Panc1 (cell line): ENCODE measurements at regions not wholly inside any gene's neighbourhood (a gene's known extent, or its start where the extent isn't known, plus 50 kb on each side); places are given as distances from the start of the nearest gene placed in this dataset.

ENCODE experiments used
- POLR2AphosphoS5 ChIP-seq: IDR thresholded peaks from 2 replicates; pipeline ENCODE4 v1.6.1; 2012; ENCODE audit warnings: mild to moderate bottlenecking, low read depth, low read length, moderate library complexity
- TF ChIP-seq, protein P1 (sequence below): fragments of 450-650 bp; IDR thresholded peaks from 2 replicates; pipeline ENCODE4 v1.5.1; 2017; ENCODE audit warnings: mild to moderate bottlenecking
- TF ChIP-seq, protein P2 (sequence below), 2 experiments: IDR thresholded peaks; 2 replicates each; pipeline ENCODE4 v1.6.1; 2011 to 2012; ENCODE audit warnings: low read depth in 2 of 2, control low read depth in 1 of 2, low read length in 1 of 2, mild to moderate bottlenecking in 1 of 2, moderate library complexity in 1 of 2; ENCODE audit not compliant: insufficient read depth in 1 of 2

DNA sequence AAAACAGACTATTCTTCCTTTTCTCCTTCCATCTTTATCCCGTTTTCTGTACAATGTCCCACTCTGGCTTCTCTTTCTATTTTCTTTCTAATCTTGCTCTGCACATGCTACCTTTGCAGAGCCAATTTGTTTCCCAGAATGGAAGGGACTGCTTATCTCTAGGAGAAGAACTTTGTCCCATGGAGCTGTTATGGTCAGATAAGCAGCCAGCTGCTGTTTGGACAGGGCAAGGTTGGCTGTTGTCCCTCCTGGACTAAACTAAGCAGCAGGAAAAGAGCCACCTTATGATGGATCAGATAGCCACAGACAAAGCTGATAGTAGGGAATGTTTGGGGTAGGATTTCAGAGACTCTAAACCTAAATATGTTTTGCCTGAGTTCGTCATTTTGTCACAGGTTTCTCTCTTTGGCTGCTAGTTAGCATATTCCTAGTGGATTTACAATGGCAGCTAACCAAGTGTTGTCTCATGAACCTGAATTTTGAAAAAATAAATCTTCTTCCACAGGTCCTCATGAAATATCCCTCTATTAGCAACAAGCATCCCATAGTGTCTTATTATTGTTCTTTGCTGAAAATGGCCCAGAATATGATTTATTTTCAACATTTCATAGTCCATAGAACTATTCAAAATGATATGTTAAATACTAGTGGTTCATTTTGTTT lies 262.8 kb downstream of the SLC16A7 start:
- TF ChIP-seq, protein P1, sequence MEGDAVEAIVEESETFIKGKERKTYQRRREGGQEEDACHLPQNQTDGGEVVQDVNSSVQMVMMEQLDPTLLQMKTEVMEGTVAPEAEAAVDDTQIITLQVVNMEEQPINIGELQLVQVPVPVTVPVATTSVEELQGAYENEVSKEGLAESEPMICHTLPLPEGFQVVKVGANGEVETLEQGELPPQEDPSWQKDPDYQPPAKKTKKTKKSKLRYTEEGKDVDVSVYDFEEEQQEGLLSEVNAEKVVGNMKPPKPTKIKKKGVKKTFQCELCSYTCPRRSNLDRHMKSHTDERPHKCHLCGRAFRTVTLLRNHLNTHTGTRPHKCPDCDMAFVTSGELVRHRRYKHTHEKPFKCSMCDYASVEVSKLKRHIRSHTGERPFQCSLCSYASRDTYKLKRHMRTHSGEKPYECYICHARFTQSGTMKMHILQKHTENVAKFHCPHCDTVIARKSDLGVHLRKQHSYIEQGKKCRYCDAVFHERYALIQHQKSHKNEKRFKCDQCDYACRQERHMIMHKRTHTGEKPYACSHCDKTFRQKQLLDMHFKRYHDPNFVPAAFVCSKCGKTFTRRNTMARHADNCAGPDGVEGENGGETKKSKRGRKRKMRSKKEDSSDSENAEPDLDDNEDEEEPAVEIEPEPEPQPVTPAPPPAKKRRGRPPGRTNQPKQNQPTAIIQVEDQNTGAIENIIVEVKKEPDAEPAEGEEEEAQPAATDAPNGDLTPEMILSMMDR = no peak
- TF ChIP-seq, protein P2, sequence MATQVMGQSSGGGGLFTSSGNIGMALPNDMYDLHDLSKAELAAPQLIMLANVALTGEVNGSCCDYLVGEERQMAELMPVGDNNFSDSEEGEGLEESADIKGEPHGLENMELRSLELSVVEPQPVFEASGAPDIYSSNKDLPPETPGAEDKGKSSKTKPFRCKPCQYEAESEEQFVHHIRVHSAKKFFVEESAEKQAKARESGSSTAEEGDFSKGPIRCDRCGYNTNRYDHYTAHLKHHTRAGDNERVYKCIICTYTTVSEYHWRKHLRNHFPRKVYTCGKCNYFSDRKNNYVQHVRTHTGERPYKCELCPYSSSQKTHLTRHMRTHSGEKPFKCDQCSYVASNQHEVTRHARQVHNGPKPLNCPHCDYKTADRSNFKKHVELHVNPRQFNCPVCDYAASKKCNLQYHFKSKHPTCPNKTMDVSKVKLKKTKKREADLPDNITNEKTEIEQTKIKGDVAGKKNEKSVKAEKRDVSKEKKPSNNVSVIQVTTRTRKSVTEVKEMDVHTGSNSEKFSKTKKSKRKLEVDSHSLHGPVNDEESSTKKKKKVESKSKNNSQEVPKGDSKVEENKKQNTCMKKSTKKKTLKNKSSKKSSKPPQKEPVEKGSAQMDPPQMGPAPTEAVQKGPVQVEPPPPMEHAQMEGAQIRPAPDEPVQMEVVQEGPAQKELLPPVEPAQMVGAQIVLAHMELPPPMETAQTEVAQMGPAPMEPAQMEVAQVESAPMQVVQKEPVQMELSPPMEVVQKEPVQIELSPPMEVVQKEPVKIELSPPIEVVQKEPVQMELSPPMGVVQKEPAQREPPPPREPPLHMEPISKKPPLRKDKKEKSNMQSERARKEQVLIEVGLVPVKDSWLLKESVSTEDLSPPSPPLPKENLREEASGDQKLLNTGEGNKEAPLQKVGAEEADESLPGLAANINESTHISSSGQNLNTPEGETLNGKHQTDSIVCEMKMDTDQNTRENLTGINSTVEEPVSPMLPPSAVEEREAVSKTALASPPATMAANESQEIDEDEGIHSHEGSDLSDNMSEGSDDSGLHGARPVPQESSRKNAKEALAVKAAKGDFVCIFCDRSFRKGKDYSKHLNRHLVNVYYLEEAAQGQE (IDR thresholded peaks at IDR 0.05; ENCODE audit: insufficient read depth in 1 of 2, low read depth in 2 of 2, low read length in 1 of 2) = no peak
- TF ChIP-seq POLR2AphosphoS5 = no peak
